Nephron progenitor cell (in vitro differentiated cells): ENCODE measurements at regions not wholly inside any gene's neighbourhood (a gene's known extent, or its start where the extent isn't known, plus 50 kb on each side); places are given as distances from the start of the nearest gene placed in this dataset.

Source experiments
- DNase-seq: peaks from one replicate; pipeline ENCODE4 v3.0.0; 2021
- H3K27ac Mint-ChIP-seq: 2 replicates; pipeline ENCODE4 v1.8.0; 2021; ENCODE audit warnings: mild to moderate bottlenecking, moderate library complexity, mixed read lengths
- H3K27me3 Mint-ChIP-seq: 2 replicates; pipeline ENCODE4 v1.8.0; 2021; ENCODE audit warnings: mild to moderate bottlenecking, low read depth, mixed read lengths; ENCODE audit not compliant: poor library complexity
- H3K36me3 Mint-ChIP-seq: 2 replicates; pipeline ENCODE4 v1.8.0; 2021; ENCODE audit warnings: low read depth, mixed read lengths
- H3K4me1 Mint-ChIP-seq: 2 replicates; pipeline ENCODE4 v1.8.0; 2021; ENCODE audit warnings: mixed read lengths
- H3K4me3 Mint-ChIP-seq: 2 replicates; pipeline ENCODE4 v1.8.0; 2021; ENCODE audit warnings: mild to moderate bottlenecking, moderate library complexity, mixed read lengths
- H3K9me3 Mint-ChIP-seq: 2 replicates; pipeline ENCODE4 v1.8.0; 2021; ENCODE audit warnings: mild to moderate bottlenecking, moderate library complexity, mixed read lengths
- TF ChIP-seq, protein P1 (sequence below): fragments of 200-600 bp; sonication (generic); IDR thresholded peaks from 2 replicates; pipeline ENCODE4 v1.5.0; 2021; ENCODE audit warnings: antibody characterized with exemption

DNA sequence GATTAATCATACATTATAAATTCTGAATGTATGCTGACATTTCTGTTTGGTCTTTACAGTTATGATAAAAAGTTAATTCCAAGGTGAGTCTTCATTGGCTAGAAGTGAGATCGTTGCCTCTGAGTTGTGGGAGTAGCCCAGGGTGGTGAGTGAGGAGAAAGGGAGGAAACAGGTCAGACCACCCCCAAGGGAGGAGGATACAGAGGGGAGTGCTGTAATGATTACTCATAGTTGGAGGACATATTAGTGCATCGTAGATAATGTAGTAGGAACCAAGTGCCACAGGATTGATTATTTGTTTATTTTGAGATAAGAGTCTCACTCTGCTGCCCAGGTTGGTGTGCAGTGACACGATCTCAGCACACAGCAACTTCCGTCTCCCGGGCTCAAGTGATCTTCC, 672.2 kb downstream of the INHBA start:
- H3K4me3 Mint-ChIP-seq: no peak overlapping the region
- TF ChIP-seq, protein P1, sequence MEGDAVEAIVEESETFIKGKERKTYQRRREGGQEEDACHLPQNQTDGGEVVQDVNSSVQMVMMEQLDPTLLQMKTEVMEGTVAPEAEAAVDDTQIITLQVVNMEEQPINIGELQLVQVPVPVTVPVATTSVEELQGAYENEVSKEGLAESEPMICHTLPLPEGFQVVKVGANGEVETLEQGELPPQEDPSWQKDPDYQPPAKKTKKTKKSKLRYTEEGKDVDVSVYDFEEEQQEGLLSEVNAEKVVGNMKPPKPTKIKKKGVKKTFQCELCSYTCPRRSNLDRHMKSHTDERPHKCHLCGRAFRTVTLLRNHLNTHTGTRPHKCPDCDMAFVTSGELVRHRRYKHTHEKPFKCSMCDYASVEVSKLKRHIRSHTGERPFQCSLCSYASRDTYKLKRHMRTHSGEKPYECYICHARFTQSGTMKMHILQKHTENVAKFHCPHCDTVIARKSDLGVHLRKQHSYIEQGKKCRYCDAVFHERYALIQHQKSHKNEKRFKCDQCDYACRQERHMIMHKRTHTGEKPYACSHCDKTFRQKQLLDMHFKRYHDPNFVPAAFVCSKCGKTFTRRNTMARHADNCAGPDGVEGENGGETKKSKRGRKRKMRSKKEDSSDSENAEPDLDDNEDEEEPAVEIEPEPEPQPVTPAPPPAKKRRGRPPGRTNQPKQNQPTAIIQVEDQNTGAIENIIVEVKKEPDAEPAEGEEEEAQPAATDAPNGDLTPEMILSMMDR: no peak
- H3K27ac Mint-ChIP-seq: no peak overlapping the region
- no peaks in the 10 kb centered on the region for H3K9me3 Mint-ChIP-seq
- no peak for DNase-seq
- H3K36me3 Mint-ChIP-seq: no peaks in the 10 kb centered on the region
- H3K4me1 Mint-ChIP-seq: peaks cover 33% of the 10 kb centered on the region
- H3K27me3 Mint-ChIP-seq: no peaks in the 10 kb centered on the region

DNA sequence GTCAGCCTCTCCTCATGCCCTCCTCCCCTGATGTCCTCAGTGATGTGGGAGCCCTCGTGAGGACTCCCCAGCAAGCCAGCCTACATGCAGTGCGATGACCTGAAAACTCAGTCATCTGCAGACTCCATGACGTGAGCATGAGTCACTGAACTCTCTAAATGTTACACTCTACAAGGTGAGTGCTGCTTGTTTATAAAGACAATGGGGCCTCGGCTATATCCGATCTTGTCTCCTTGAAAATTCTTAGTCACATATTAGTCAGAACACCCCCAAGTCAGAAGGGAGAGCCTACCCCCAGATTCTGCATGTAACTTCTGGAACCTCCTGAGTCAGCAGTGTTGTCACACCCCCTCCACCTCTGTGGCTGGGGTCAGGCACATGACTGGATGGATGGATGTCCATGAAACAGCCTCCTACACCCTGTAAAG, 673.8 kb downstream of the INHBA start:
- no peaks in the 10 kb centered on the region for H3K9me3 Mint-ChIP-seq
- no peaks in the 10 kb centered on the region for H3K27me3 Mint-ChIP-seq
- TF ChIP-seq, protein P1: no peak
- DNase-seq: no peak
- no peak overlapping the region for H3K4me3 Mint-ChIP-seq
- no peaks in the 10 kb centered on the region for H3K36me3 Mint-ChIP-seq
- peak overlapping the region; percentile 16 for H3K27ac Mint-ChIP-seq
- peaks cover 28% of the 10 kb centered on the region for H3K4me1 Mint-ChIP-seq

DNA sequence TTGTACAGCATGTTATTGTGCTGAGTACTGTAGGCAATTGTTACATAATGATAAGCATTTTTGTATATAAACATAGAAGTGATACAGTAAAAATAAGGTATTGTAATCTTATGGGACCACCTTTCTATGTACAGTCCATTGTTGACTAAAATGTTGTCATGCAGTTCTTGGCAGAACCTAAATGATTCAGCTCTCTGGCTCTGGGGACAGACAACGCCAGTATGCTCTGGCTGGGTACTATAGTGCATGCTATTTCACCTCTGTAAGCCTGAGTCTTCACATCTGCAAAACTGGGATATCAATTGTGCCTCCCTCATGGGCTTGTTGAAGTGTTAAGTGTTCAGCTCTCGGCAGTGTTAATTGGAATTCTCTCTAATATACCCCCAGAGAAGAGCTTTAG, 674.3 kb downstream of the INHBA start:
- no peaks in the 10 kb centered on the region for H3K9me3 Mint-ChIP-seq
- H3K27me3 Mint-ChIP-seq: no peaks in the 10 kb centered on the region
- peak overlapping the region; percentile 20 for H3K27ac Mint-ChIP-seq
- no peak for DNase-seq
- no peak overlapping the region for H3K4me3 Mint-ChIP-seq
- peaks cover 28% of the 10 kb centered on the region for H3K4me1 Mint-ChIP-seq
- H3K36me3 Mint-ChIP-seq: no peaks in the 10 kb centered on the region
- TF ChIP-seq, protein P1: no peak

DNA sequence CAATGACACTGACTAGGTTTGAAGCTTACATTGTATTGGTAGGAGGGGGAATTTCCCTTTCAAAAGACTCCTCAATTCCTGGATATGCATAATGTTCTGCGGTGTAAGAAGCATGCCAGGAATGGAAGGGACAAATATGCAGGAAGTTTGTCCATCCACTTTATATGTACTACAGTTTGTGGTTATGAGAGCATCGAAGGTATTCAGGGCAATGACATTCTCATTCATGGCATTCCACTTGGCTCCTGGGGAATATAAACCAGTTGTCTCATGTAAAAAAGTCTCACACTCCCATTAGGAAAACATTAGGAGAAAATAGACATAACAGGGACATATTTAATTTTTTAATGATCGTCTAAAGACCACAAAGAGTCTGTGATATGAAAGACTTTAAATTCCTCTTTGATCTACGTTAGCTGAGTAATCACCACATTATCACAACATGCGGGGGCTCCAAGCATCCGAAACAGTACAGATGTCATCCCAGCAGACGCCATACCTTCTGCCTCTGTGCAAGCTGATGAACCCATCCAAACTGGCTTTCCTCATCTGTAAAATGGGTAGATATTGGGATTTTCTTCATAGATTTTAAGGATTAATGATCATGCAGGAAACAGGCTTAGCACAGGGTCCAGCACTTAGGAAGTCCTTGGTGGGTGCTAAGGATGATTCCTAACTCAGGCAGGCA, 675.3 kb downstream of the INHBA start:
- TF ChIP-seq, protein P1: no peak
- no peaks in the 10 kb centered on the region for H3K9me3 Mint-ChIP-seq
- DNase-seq: no peak
- peaks cover 28% of the 10 kb centered on the region for H3K4me1 Mint-ChIP-seq
- H3K4me3 Mint-ChIP-seq: no peak overlapping the region
- no peaks in the 10 kb centered on the region for H3K27me3 Mint-ChIP-seq
- no peak overlapping the region for H3K27ac Mint-ChIP-seq
- H3K36me3 Mint-ChIP-seq: no peaks in the 10 kb centered on the region

DNA sequence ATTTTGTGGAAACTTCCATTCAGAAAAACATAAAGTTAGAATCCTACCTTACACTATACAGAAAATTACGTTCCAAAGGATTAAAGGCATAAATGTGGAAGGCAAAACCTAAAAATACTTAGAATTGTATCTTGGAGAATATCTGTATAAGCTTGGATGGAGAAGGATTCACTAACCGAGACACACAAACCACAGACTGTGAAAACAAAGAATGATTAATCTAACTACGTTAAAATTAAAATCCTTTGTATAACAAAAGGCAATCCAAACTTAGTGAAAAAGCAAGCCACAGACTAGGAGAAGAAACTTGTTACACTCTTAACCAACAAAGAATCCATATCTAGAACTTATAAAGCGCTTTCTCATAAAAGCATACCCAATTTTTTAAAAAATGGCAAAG, 678.8 kb downstream of the INHBA start:
- no peak overlapping the region for H3K27ac Mint-ChIP-seq
- H3K27me3 Mint-ChIP-seq: no peaks in the 10 kb centered on the region
- TF ChIP-seq, protein P1: no peak
- H3K4me1 Mint-ChIP-seq: peaks cover 6% of the 10 kb centered on the region
- DNase-seq: no peak
- no peaks in the 10 kb centered on the region for H3K36me3 Mint-ChIP-seq
- H3K9me3 Mint-ChIP-seq: no peaks in the 10 kb centered on the region
- H3K4me3 Mint-ChIP-seq: no peak overlapping the region

DNA sequence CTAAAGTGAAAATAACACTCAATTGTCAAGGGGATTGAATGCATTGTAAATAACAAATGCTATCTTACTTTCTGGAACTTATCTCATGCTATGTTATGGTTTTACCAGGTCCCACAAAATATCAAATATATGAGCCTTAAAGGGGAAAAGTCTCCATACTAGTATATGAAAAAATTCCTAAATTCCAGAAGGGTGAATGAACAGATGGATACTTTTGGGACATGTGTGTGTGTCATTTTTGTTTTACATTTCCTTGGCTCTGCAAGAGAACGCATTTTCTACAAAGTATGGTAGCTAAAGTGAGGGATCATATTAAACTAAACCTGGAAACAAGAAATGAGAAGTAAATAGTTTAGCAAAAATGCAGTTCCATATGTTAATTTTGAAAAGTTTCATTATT, 682.8 kb downstream of the INHBA start:
- TF ChIP-seq, protein P1: no peak
- H3K27me3 Mint-ChIP-seq: peaks cover 4% of the 10 kb centered on the region
- H3K36me3 Mint-ChIP-seq: no peaks in the 10 kb centered on the region
- H3K4me1 Mint-ChIP-seq: peaks cover 4% of the 10 kb centered on the region
- no peak for DNase-seq
- H3K27ac Mint-ChIP-seq: no peak overlapping the region
- H3K9me3 Mint-ChIP-seq: no peaks in the 10 kb centered on the region
- H3K4me3 Mint-ChIP-seq: no peak overlapping the region
